ENCODE measurements at regions not wholly inside any gene's neighbourhood (a gene's known extent, or its start where the extent isn't known, plus 50 kb on each side); places are given as distances from the start of the nearest gene placed in this dataset.
"Not testable (repeated sequence)": the region's sequence is repeated elsewhere in the genome, so short reads cannot be mapped to it uniquely, and the experiment has no call there.

DNA sequence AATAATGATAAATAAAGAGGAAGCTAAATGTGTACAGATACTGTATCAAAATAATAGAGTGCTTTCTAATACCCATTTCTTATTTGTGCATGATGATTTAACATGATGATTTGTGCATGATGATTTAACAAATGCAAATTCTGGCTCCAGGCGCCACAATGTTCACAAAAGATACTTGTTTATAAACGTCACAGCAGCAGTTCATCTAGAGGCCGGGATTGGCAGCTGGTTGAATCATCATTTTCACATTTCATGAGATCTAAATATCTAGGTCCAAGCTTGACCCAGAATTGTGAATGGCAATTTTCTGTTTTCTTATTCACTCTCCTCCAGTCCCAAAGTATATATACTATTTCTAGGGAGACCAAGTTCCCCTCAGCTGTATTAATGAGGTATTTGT lies 322.0 kb downstream of the SUCLG1 start:
- no peak for DNase-seq (ENCODE audit: low read depth, low spot score)

DNA sequence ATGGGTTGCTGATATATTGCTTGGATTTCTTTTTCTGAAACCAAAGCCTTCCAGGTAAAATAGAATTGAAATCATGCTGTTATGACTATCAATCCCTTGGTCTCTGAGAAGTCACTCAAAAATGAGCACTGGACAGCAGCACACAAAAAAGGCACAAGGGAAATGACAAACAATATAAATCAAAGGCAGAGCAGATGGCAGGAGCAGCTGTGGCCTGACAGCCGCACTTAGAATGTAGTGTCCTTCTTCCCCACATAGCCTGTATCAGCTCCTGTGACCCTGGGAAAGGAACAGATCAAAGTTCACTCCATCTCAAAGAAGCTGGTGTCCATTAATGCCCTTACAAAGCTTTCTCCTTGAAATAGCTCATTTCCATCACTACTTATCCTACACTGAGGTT lies 326.7 kb downstream of the SUCLG1 start:
- no peak for DNase-seq (ENCODE audit: low read depth, low spot score)

DNA sequence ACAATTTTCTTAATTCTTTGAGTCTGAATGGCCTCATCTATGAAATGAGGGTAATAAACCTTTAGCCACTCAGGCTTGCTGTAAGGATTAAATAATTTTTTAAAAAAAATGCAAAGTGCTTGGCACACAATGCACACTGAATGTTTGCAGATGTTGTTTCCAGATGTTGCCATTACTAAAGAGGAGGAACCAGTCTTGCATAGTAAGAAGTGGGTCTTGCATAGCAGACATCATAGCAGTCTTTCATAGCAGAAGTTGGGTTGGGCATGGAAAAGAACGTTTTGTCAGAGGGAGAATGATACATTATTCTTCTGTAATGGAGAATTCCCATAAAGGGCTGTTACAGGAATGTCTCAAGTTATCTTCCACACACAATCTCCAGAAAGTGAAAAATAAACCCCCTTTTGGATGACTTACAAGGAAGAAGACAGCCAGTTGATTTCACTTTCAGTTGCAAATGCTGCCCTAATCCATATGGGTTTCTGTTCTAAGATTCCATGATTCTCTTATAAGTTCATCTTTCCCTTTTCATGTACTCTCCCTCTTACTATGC lies 327.7 kb downstream of the SUCLG1 start:
- DNase-seq (ENCODE audit: low read depth, low spot score): no peak

DNA sequence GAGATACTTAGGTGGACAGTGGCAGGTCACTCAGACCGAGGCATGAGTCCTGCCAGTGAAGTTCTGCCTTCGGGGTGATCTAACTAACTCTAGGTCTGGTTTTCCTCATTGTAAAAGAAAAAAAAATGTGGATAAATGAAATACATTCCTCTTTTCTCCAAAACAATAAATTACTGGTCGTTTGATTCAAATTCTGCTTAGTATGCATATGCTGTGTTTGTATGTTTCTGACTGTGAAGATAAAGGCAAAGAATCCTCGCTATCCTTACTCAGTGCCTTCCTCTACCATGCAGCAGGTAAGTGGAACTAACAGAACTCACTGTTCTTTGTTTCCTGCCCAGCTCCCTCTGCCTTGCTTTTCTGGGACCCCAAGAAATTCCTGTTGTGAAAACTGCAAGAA lies 330.1 kb downstream of the SUCLG1 start:
- no peak for DNase-seq (ENCODE audit: low read depth, low spot score)

DNA sequence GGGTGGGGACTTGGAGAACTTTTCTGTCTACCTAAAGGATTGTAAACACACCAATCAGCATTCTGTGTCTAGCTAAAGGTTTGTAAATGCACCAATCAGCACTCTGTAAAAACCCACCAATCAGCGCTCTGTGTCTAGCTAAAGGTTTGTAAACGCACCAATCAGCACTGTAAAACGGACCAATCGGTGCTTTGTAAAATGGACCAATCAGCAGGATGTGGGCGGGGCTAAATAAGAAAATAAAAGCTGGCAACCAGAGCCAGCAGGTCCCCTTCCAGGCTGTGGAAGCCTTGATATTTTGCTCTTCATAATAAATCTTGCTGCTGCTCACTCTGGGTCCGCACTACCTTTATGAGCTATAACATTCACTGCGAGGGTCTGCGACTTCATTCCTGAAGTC lies 331.3 kb downstream of the SUCLG1 start:
- not testable (repeated sequence) for DNase-seq (ENCODE audit: low read depth, low spot score)

DNA sequence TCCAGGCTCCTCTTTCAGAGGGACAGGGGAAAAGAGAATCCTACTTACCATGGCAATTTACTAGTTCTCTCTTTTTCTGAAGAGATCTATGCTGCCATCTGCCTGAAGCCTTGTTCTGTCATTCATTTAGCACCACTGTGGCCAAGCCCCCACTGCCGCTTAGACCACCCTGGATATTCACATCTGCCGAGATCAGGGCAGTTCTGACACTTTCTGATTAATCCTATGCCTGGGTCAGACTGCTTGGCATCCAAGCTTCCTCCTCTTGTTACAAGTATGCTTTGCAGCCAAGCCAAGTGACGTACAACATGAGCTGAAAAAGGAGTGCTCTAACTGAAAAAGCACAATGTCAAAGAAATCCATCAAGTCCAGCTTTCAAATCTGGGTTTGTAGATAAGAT lies 332.6 kb downstream of the SUCLG1 start:
- DNase-seq (ENCODE audit: low read depth, low spot score): no peak

DNA sequence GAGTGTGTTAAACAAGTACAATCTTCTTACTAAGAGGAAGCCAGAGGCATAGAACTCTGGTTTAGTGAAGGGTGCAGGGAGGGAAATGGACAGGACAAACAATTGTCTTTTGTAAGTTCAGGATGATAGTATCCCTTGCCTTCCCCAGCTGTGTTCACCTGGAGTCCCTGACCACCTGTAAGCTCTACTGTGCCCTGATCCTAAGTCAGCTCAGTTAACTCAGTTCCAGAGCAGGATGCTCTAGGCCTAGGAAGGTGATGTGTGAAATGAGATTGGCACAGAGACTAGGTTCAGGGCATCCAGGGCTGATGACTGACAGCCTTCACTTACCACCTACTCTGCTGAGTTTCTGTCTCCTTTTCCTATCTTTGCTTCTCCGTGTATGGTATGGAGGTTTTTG lies 333.0 kb downstream of the SUCLG1 start:
- no peak for DNase-seq (ENCODE audit: low read depth, low spot score)

DNA sequence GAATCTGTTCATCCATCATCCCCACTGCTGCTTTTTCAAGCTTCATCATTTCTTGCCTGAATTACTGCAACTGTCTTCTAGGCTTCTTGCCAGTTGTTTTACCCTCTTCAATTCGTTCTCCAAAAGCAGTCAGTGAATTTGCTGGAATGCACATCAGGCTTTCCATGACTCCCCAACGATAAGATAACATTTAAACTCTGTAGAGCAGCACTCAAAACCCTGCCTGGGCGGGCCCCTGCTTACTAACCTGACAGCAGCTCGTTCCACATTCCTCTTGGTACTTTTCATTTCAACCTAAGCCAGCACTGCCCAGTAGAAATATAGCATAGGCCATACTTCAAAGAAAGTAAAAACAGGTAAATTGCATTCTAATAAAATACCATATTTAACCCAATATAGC lies 342.9 kb downstream of the SUCLG1 start:
- no peak for DNase-seq (ENCODE audit: low read depth, low spot score)

DNA sequence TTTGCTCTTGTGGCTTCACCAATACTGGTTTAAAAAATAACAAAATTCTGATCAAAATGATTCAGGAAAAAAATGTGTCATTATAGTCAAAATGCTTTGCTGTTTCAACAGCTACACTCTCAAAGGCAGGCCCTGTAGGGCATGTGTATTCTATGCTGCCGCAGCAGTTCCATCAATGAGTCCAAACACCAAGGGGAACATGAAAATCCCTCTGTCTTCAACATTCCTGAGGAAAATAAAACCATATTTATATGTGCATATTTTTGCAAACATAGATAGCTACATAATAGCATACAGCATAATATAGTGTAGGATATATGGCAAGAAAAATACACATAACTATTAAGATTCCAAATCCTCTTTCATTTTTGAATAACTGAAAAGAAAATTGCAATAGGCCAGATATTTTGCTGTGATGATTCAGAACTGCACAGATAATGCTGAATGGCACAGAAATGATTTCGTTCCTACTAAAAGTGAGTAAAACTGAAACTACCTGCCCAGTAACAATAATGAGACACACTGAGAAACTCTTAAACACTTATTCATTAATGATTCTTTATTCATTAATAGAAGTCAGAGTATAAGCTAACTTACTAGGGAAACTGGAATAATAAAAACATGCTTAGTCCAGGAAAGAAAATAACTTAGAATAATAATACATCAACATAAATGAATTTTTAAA lies 343.8 kb downstream of the SUCLG1 start:
- no peak for DNase-seq (ENCODE audit: low read depth, low spot score)

DNA sequence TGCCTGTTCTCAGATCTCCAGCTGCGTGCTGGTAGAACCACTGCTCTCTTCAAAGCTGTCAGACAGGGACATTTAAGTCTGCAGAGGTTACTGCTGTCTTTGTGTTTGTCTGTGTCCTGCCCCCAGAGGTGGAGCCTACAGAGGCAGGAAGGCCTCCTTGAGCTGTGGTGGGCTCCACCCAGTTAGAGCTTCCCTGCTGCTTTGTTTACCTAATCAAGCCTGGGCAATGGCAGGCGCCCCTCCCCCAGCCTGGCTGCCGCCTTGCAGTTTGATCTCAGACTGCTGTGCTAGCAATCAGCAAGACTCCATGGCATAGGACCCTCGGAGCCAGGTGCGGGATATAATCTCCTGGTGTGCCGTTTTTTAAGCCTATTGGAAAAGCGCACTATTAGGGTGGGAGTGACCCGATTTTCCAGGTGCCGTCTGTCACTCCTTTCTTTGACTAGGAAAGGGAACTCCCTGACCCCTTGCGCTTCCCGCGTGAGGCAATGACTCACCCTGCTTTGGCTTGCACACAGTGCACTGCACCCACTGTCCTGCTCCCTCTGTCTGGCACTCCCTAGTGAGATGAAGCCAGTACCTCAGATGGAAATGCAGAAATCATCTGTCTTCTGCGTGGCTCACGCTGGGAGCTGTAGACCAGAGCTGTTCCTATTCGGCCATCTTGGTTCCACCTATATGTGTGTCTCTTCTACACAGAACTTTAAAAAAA lies 355.1 kb downstream of the SUCLG1 start:
- not testable (repeated sequence) for DNase-seq (ENCODE audit: low read depth, low spot score)

DNA sequence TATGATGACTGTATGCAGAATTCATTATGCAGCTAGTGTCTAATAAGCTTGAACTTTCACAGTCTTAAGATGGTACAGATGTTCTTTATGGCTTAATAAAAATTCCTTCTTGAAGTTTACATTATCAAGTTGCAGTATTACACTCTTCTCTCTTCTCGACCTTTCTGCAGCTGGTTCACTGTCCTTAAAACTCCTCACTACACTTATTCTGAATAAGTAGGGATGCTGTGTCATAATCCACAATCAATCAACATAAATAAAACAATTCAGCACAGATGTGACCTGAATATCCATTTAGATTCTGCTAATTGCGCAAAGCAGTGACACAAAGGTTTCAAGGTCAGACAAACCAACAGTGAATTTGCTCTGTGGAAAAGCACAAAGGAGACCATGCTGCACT lies 356.8 kb downstream of the SUCLG1 start:
- DNase-seq (ENCODE audit: low read depth, low spot score): no peak

DNA sequence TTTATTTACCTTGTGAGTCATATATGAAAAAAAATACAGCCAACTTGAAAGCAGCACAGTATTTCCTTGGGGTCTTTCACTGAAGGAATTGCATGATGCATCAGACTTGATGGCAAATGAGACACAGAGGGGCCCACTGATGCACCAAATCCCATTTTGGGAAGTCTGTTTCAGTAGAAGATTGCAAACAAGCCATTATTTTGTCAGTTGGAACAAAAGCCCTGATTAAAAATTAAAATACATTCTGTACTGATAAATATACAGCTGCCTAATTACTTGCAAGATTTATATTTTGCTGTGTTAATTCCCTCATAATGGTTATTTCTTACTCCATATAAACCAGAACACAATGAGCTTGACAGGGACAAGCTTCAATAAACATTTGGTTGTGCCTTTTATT lies 370.4 kb downstream of the SUCLG1 start:
- DNase-seq (ENCODE audit: low read depth, low spot score): no peak

DNA sequence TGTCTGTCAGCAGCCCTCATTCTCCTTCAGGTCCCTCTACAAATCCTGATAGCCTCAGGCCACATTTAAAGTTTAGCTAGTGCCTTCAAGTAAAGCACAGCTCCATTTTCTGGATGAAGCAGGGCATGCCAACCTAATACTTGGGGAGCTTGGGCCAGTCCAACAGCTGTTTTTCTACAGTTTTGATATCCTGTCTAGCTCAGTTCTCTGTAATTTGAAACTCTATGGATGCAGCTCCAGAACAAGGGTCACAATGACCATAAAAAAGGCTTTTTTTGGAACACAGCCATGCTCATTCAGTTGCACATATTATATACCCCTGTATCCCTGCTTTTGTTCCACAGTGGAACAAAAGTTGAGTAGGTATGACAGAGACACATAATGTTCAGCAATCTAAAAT lies 373.5 kb downstream of the SUCLG1 start:
- DNase-seq (ENCODE audit: low read depth, low spot score): no peak

DNA sequence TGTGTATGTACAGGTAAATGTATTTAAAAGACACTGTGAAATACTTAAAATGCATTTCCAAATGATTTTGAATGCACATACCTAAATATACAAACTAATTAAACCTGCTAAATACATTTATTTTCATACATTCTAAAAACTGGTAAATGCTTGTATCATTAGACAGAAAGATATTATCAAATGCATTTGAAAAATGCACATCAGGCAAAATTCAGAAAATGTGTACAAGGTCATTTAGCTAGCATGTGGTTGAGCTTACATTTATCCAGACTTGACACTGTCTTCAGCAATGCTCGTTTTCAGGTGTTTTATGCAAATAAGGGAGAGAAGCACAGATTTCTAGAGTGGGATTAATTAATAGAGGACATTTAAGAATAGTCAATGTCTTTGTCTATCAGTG lies 374.2 kb downstream of the SUCLG1 start:
- DNase-seq (ENCODE audit: low read depth, low spot score): no peak

DNA sequence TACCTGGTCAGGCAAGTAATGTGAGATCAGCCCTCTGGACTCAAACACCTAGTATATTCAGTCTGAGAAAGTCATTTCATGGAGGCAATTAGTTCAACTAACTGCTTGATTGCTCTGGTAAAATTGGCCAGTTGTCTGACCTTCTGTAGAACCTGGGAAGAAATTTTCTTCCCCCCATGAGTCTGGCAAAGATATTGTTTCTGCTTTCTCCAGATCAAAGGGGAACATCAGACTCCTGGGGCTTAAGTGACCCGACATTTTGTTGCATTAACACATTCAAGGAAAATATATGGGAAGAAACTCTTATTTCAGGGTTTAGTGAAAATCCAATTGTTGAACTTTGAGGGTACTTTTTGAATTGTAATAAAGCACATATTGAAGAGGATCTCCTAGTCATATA lies 375.1 kb downstream of the SUCLG1 start:
- DNase-seq (ENCODE audit: low read depth, low spot score): no peak

DNA sequence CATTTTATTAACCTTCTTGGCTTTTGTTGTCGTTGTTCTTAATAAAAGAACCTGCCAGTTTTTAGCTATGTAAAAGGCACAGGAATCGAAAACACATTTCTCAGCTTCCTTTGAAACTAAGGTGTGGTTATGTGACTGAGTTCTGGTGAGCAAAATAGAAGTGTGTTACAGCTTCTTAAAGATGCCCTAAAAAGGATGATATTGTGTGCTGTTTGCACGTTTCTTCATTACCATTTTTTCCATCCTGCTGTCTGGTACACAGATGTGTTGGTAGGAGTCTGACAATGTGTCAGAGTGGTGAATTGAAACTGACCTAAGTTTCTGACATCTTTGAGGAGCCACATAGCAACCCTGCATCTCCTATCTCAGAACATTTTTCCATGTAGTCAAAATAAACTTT lies 380.6 kb downstream of the SUCLG1 start:
- DNase-seq (ENCODE audit: low read depth, low spot score): no peak

DNA sequence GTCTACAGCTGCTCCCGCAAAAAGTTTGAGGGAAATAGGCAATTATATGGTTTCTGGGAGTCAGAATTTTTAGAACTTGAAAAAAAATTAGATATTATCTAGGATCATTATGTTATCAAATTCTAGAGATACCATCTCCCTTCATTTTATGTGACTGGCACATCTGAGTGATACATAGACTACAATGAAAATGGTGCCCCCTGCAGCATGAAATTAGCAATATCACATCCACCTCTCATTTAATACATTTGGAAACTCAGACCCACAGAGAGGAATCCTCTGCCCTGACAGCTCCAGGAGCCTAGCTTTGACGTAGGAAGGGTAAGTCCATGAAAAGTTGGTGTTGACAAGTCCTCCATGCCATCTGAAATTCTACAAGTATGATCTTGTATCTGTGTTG lies 381.6 kb downstream of the SUCLG1 start:
- no peak for DNase-seq (ENCODE audit: low read depth, low spot score)

DNA sequence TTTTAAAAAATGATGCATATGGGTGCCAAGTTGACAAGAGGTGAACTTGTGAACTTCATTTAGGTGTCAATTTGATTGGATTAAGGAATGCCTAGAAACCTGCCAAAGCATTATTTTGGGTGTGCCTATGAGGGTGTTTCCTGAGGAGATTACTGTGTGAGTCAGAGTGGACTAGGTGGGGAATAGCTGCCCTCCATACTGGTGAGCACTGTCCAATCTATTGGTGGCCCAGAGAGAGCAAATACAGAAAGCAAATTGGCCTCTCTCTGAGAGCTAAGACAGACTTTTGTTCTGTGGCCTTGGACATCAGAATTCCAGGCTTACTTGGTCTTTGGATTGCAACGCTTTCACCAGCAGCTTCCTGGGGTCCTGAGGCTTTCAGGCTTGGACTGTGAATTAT lies 388.0 kb downstream of the SUCLG1 start:
- no peak for DNase-seq (ENCODE audit: low read depth, low spot score)

DNA sequence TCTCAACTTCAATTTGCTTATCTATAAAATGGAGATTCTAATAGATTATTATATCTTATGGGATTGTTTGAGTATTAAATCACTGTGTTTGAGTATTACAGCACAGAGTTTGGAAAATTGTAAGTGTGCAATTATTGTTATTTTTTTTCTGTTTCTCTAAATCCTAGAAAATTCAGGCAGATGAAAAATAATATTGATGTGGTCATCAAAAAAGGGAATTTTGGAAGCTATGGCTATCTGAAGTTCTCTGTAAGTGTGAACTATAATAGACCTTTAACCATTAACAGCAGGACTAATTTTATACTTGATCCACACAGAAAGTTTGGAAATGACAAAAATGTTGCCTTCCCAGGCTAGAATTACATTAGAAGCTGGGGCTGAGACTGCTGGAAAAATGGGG lies 393.2 kb downstream of the SUCLG1 start:
- no peak for DNase-seq (ENCODE audit: low read depth, low spot score)

DNA sequence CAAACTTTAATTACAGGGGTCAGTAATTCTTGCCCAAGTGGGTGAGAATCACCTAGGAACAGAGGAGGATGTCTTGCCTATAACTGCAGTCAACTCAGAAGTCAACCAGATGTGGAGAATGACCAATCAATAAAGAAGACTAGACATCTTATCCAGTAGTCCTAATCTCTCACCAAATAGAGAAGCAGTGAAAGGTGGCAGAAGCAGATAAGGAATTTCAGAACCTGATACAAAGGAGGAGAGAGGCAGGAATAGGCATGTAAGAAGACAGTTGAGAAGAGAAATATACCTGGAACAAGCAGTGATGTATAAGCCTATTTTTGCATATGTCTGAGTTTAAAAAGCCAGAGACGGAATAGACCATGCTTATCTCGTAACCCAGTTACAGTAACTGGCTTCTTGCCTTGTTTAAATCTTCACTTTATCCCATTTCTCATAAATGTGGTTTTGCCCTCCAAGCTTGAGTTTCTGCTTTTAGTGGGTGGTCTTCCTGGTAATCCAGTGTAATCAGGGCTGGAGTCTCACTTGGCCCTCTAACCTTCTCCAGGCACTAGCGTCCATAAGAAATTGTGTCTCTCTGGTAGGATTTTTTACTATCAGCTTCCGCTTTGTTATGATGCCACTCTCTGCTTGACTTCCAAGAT lies 401.0 kb downstream of the SUCLG1 start:
- no peak for DNase-seq (ENCODE audit: low read depth, low spot score)

DNA sequence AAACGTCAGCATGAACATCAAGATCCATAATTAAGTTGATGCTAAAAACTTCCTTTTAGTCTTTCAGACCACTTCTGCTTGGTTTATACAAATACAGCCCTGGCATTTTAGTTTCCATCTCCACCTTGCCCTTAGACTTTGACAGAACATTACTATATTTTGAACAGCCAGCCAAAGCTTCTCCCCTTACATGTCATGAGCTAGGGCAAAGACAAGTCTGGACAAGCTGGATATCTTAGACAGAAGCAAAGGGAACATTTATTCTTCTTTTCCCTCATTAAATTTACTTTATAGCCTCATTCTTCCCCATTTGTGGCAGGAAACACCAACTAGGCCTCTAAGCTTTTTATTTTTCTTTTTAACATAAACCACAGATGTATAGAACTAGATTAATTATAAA lies 403.3 kb downstream of the SUCLG1 start:
- no peak for DNase-seq (ENCODE audit: low read depth, low spot score)

DNA sequence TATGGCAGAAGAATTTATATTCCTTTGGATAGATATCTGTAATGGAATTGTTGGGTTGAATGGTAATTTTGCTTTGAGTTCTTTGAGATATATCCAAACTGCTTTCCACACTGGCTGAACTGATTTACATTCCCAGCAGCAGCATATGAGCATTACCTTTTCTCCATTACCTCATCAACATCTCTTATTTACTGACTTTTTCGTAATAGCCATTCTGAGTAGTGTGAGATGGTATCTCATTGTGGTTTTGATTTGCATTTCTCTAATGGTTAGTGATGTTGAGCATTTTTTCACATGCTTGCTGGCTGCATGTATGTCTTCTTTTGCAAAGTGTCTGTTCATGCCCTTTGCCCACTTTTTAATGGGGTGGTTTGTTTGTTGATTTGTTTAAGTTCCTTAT lies 404.5 kb downstream of the SUCLG1 start:
- DNase-seq (ENCODE audit: low read depth, low spot score): not testable (repeated sequence)

DNA sequence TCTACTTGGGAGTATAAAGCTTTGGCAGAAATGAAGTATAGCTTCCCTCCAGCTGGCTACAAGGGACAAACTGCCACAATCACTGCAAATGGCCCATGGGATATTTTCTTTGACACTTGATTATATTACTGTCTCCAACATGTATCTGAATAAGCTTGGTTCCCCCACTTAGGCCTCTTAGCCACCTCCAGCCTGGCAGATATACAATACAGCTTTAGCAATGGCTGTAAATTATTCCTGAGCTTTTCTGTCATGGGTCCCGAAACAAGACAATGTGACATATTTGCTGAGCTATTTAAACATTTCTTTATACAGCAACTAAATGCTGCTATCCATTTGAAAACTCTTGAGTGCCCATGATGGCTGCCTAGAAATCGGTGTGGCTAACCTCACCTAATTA lies 406.2 kb downstream of the SUCLG1 start:
- DNase-seq (ENCODE audit: low read depth, low spot score): no peak

Data from activated CD4-positive, CD25-positive, alpha-beta regulatory T cell treated with anti-CD3 and anti-CD28 coated beads, Interleukin-2, amount 50 U/mL, for 16 hours (primary cell).